GM18502 (cell line): ENCODE measurements at regions not wholly inside any gene's neighbourhood (a gene's known extent, or its start where the extent isn't known, plus 50 kb on each side); places are given as distances from the start of the nearest gene placed in this dataset.

ENCODE experiments used
- ATAC-seq: cut with Tn5 transposase; IDR thresholded peaks from one replicate; pipeline ENCODE4 v1.9.1; 2021; ENCODE audit warnings: mild to moderate bottlenecking; ENCODE audit not compliant: unreplicated experiment, poor library complexity

DNA sequence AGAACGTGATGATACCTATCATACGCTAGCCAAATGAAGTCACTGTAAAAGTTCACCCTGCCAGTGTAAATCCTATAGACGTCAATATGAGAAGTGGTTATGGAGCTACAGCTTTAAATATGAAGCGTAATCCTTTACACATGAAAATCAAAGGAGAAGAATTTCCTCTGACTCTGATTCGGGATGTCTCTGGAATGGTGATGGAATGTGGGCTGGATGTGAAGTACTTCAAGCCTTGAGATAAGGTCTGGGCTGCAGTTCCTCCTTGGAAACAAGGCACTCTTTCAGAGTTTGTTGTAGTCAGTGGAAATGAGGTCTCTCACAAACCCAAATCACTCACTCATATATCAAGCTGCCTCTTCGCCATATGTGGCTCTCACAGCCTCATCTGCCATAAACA is 53.1 kb upstream of the NAP1L1 start:
- no peak for ATAC-seq

DNA sequence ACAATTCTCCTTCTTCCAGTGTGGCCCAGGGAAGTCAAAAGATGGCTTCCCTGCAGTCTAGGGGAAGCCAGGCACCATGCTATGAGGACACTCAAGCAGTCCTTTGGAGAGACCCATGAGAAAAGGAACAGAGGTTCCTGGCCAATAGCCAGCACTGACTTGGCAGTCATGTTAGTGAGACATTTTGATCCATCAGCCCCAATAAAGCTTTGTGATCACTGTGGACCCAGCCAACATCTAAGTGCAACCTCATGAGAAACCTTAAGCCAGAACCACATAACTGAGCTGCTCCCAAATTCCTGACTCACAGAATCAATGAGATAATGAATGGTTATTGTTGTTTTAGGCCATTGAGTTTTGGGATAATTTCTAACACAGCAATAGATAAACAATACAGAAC is 51.0 kb upstream of the NAP1L1 start:
- no peak for ATAC-seq
